ENCODE measurements at regions not wholly inside any gene's neighbourhood (a gene's known extent, or its start where the extent isn't known, plus 50 kb on each side); places are given as distances from the start of the nearest gene placed in this dataset.

GRCh38 chr10:42984761-42985325 lies 92.0 kb upstream of the RET start:
- 29% methylated on average over 13 of the region's 13 CpGs for WGBS (ENCODE audit: insufficient coverage, insufficient replicate concordance, low lambda C conversion rate, missing lambda C conversion rate)
- BruUV-seq (replicated peaks): no TSS peak

DNA sequence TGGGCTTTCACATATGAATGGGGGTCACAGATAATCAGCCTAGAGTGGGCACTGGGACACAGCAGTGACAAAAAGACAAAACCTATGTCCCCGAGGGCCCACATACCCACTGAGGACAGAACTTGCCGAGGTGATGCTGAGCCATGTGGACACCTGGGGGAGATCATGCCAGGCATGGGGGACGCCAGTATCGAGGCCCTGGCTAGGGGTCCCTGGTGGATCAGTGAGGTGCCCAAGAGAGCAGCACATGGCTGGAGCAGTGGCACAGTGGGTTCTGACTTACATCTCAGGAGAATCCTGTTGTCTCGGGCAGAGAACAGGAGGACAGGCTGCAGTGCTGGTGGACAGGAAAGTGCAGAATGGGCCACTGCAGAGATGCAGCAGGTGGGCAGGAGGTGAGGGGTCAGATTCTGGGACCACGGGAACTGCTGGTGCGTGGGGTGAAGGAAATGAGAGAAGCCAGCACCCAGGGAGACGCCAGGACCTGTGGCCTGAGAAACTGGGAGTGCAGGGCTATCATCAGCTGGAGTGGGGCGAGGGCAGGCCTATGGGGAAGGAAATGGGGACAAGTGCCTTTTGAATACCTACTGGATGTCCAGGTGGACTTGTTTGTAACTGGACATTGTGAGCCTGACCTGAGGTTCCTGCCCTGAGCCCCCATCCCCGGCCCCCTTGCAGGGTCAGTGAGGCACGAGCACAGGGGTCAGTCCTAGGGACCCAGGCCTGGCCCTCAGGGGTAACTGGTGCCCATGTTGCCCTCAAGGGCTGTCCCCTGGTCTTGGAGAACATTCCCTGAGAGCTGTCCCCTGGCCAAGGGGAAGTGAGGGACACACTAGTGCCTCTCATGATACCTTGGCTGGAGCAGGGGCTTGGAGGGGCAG lies 91.2 kb upstream of the RET start:
- 5% methylated on average over 11 of the region's 11 CpGs for WGBS (ENCODE audit: insufficient coverage, insufficient replicate concordance, low lambda C conversion rate, missing lambda C conversion rate)
- intact Hi-C loops (cut with micrococcal nuclease; ENCODE audit: unreplicated experiment): no loop called here
- Histone ChIP-seq H3K4me2 (ENCODE audit: control insufficient read depth, insufficient read depth) (no peak overlapping the region), H3K4me1 (ENCODE audit: control insufficient read depth, insufficient read depth, low read length) (no peaks in the 10 kb centered on the region), H3K27ac (ENCODE audit: control insufficient read depth, insufficient read depth) (no peak overlapping the region), H2AFZ (ENCODE audit: control insufficient read depth, low read depth, low read length) (no peak overlapping the region), H3K79me2 (ENCODE audit: control insufficient read depth, insufficient read depth, low read length) (no peaks in the 10 kb centered on the region), H3K36me3 (ENCODE audit: control insufficient read depth in 2 of 2, insufficient read depth in 2 of 2, low read length in 1 of 2) (no peaks in the 10 kb centered on the region), H3K27me3 (replicated peaks in 1 of 2; ENCODE audit: control insufficient read depth in 2 of 2, insufficient read depth in 2 of 2, low read length in 1 of 2) (no peaks in the 10 kb centered on the region; a peak in 1 of 4 replicates), H3K9ac (ENCODE audit: control insufficient read depth, insufficient read depth, low read length) (no peak overlapping the region), H3K4me3 (no peak overlapping the region), H4K20me1 (ENCODE audit: control insufficient read depth, insufficient read depth) (no peaks in the 10 kb centered on the region), H3K9me3 (replicated peaks; ENCODE audit: control insufficient read depth, insufficient read depth, low read length) (no peaks in the 10 kb centered on the region)
- FAIRE-seq: no peak
- no peak for ATAC-seq
- POLR2A ChIA-PET: no interaction called here
- CTCF ChIA-PET: no interaction called here
- SMC1A ChIA-PET (ENCODE audit: uncharacterized antibody, unreplicated experiment): no interaction called here
- in situ Hi-C loops (cut with MboI): no loop called here
- no TSS peak for BruUV-seq (replicated peaks)
- no peak for TF ChIP-seq SP1 (IDR thresholded peaks at IDR 0.05; ENCODE audit: low read depth, low read length)
- no peak for TF ChIP-seq BACH1 (IDR thresholded peaks at IDR 0.05; ENCODE audit: borderline replicate concordance)
- TF ChIP-seq POU2F2 (IDR thresholded peaks at IDR 0.05; ENCODE audit: borderline replicate concordance, low read depth, low read length): no peak
- TF ChIP-seq RUNX3 (IDR thresholded peaks at IDR 0.05; ENCODE audit: low read length): no peak
- no peak for TF ChIP-seq TARDBP (IDR thresholded peaks at IDR 0.05; ENCODE audit: borderline replicate concordance)
- TF ChIP-seq TCF12 (IDR thresholded peaks at IDR 0.05; ENCODE audit: low read depth, low read length): no peak
- no peak for TF ChIP-seq ATF3 (IDR thresholded peaks at IDR 0.05; ENCODE audit: borderline replicate concordance, extremely low read depth, low read depth, low read length)
- TF ChIP-seq MTA2 (IDR thresholded peaks at IDR 0.05; ENCODE audit: low read depth): no peak
- TF ChIP-seq POLR2A (IDR thresholded peaks at IDR 0.05; ENCODE audit: low read depth, low read length): no peak
- TF ChIP-seq IRF3 (IDR thresholded peaks at IDR 0.05): no peak
- RAD21 ChIA-PET (ENCODE audit: unreplicated experiment): no interaction called here
- DNase-seq (ENCODE audit: low read depth, low spot score): no peak

More at GRCh38 chr10:42984761-42985325, 92.0 kb upstream of the RET start:
- H4K20me1 ChIP-seq (ENCODE audit: control insufficient read depth, insufficient read depth): no peaks in the 10 kb centered on the region
- ChIA-PET POLR2A (no interaction called here), SMC1A (ENCODE audit: uncharacterized antibody, unreplicated experiment) (no interaction called here), CTCF (no interaction called here), RAD21 (ENCODE audit: unreplicated experiment) (no interaction called here)
- ATAC-seq (no peak), FAIRE-seq (no peak), DNase-seq (ENCODE audit: low read depth, low spot score) (no peak)
- H3K9me3 ChIP-seq (replicated peaks; ENCODE audit: control insufficient read depth, insufficient read depth, low read length): no peaks in the 10 kb centered on the region
- H3K9ac ChIP-seq (ENCODE audit: control insufficient read depth, insufficient read depth, low read length): no peak overlapping the region
- intact Hi-C loops (cut with micrococcal nuclease; ENCODE audit: unreplicated experiment): no loop called here
- no peaks in the 10 kb centered on the region; a peak in 1 of 4 replicates for H3K27me3 ChIP-seq (replicated peaks in 1 of 2; ENCODE audit: control insufficient read depth in 2 of 2, insufficient read depth in 2 of 2, low read length in 1 of 2)
- no peak overlapping the region for H3K27ac ChIP-seq (ENCODE audit: control insufficient read depth, insufficient read depth)
- no peaks in the 10 kb centered on the region for H3K4me1 ChIP-seq (ENCODE audit: control insufficient read depth, insufficient read depth, low read length)
- H2AFZ ChIP-seq (ENCODE audit: control insufficient read depth, low read depth, low read length): no peak overlapping the region
- no peak for TF ChIP-seq TBL1XR1 (IDR thresholded peaks at IDR 0.05; ENCODE audit: low read depth, low read length)
- no peak for TF ChIP-seq EED (IDR thresholded peaks at IDR 0.05; ENCODE audit: low read depth)
- no peaks in the 10 kb centered on the region for H3K36me3 ChIP-seq (ENCODE audit: control insufficient read depth in 2 of 2, insufficient read depth in 2 of 2, low read length in 1 of 2)
- H3K79me2 ChIP-seq (ENCODE audit: control insufficient read depth, insufficient read depth, low read length): no peaks in the 10 kb centered on the region
- in situ Hi-C loops (cut with MboI): no loop called here
- no peak overlapping the region for H3K4me3 ChIP-seq
- no peak overlapping the region for H3K4me2 ChIP-seq (ENCODE audit: control insufficient read depth, insufficient read depth)

Data from GM12878 (cell line).